BJ (cell line): ENCODE measurements at regions not wholly inside any gene's neighbourhood (a gene's known extent, or its start where the extent isn't known, plus 50 kb on each side); places are given as distances from the start of the nearest gene placed in this dataset.
"Not testable (repeated sequence)": the region's sequence is repeated elsewhere in the genome, so short reads cannot be mapped to it uniquely, and the experiment has no call there.

Experiments
- CTCF ChIA-PET: fragments of 350-600 bp; formaldehyde crosslinking; extraction: SDS; loops from one replicate; lab custom pipeline; 2021; ENCODE audit warnings: antibody characterized with exemption, inconsistent platforms; lab: Yijun Ruan, JAX
- POLR2A ChIA-PET: fragments of 300-600 bp; sonication (Branson Sonifier 250); formaldehyde crosslinking; extraction: SDS; loops from one replicate; lab custom pipeline; 2021; ENCODE audit warnings: antibody characterized with exemption; lab: Charles Lee
- DNase-seq: peaks from one replicate; pipeline ENCODE4 v3.0.0-alpha.2; 2011; ENCODE audit warnings: low read depth
- H3K27me3 ChIP-seq: 2 replicates; pipeline ENCODE4 v1.6.0; 2011; ENCODE audit warnings: low read length; ENCODE audit not compliant: control insufficient read depth, insufficient read depth
- H3K36me3 ChIP-seq: 2 replicates; pipeline ENCODE4 v1.5.1; 2011; ENCODE audit warnings: low read length; ENCODE audit not compliant: control insufficient read depth, insufficient read depth
- H3K4me3 ChIP-seq: 2 replicates; pipeline ENCODE4 v1.5.1; 2011; ENCODE audit warnings: low read depth, mild to moderate bottlenecking, control low read depth, low read length
- CTCF ChIP-seq: IDR thresholded peaks from 2 replicates; pipeline ENCODE4 v1.5.1; 2011; ENCODE audit warnings: low read depth, mild to moderate bottlenecking, control low read depth, inconsistent platforms, low read length, moderate library complexity; ENCODE audit not compliant: insufficient read depth

DNA sequence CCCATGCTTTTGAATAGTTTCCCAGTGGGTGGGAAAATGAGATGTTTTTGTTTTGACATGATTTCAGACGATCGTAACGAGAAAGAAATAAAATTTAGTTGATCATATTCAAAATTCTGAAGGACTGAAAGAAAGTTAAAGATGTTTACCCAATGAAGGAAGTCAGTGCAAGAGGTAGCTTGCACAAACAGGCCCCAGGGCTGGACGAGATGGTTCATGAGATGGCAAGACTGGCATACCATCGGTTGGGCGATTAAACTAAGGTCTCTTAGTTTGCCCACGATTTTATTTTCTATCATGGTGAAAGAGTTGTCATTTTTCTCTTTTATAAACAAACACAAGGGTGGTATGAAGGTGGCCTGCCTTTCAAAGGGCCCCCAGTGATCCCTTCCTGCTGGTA lies 124.5 kb upstream of the TBX5 start:
- CTCF ChIA-PET: no interaction called here
- H3K4me3 ChIP-seq: no peak overlapping the region
- DNase-seq: no peak
- no peak for TF ChIP-seq CTCF
- no peaks in the 10 kb centered on the region for H3K27me3 ChIP-seq
- no peaks in the 10 kb centered on the region for H3K36me3 ChIP-seq
- POLR2A ChIA-PET: no interaction called here

DNA sequence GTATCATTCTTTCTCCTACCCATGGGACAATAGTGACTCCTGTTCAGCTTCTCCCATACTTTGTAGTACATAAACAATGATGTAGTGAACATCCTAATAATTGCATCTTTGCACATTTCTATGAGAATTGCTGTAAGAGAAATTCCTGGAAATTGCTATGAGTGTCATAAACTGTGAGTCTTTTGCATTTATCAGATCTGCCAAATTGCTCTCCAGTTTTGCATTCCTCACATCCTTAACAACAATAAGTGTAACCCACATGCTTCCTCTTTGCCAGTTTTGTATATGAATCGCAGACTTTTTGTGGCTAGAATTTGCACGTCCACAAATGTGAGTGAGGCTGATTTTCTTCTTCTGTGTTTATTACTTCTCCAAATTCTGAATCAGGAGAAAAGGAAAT lies 124.0 kb upstream of the TBX5 start:
- POLR2A ChIA-PET: no interaction called here
- no peaks in the 10 kb centered on the region for H3K36me3 ChIP-seq
- DNase-seq: no peak

GRCh38 chr12:114528766-114529165 lies 122.8 kb upstream of the TBX5 start:
- CTCF ChIA-PET: interaction anchor here (0.7 kb wide), 1 partner anchor 832 kb away, joined by 3 read pairs; no protein-coding TSS in a partner anchor
- POLR2A ChIA-PET: no interaction called here
- 0 out of 2 replicates have a peak, but pooled peaks cover 1% of the 10 kb centered on the region for H3K27me3 ChIP-seq
- H3K4me3 ChIP-seq: no peak overlapping the region
- DNase-seq: no peak
- no peak for TF ChIP-seq CTCF
- H3K36me3 ChIP-seq: no peaks in the 10 kb centered on the region

More for the DNA sequence above, 124.0 kb upstream of the TBX5 start:
- Histone ChIP-seq H3K4me3 (no peak overlapping the region), H3K27me3 (no peaks in the 10 kb centered on the region)
- no peak for TF ChIP-seq CTCF
- CTCF ChIA-PET: interaction anchor here (0.6 kb wide), 1 partner anchor 1469 kb away, joined by 5 read pairs; no protein-coding TSS in a partner anchor

DNA sequence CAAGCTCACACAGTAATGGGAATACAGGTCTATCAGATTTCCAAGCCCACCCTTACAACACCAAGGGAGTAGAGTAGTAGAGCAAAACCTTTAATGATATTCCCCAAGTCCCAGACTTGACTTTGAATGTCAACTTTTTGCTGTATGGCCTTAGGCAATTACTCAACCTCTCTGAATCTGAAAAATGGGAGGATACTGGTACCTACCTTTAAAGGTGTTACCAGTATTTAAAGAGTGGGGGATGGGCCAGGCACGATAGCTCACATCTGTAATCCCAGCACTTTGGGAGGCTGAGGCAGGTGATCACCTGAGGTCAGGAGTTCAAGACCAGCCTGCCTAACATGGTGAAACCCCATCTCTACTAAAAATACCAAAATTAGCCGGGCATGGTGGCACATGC lies 115.2 kb upstream of the TBX5 start:
- H3K4me3 ChIP-seq, H3K36me3 ChIP-seq, DNase-seq, H3K27me3 ChIP-seq, POLR2A ChIA-PET: not testable (repeated sequence)
- CTCF ChIA-PET: interaction anchor here (1.4 kb wide), 1 partner anchor 11 kb away, joined by 3 read pairs; no protein-coding TSS in a partner anchor

DNA sequence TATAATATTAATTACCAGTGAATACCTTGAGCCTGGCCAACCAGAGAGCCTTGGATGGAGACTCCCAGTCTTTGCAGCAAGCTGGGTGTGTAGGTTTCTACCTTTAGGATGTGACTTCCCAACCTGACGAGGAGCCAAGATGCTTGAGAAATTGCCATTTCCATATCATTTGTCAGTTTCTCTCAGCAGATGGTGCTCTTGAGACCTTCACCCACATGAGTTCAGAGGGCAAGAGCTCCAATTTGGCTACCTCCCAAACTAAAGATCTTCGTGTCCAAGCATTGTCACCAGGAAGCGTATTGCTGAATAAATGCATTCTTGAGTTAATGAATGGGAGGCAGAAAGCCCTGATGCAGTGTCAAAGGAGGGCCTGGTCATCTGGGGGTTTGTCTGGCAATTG lies 106.4 kb upstream of the TBX5 start:
- CTCF ChIA-PET: interaction anchor here (1.1 to 3.1 kb wide), 5 partner anchors 41 to 546 kb away, joined by 3 to 18 read pairs (median 3); partner anchors contain the start of gene RBM19
- no peak for TF ChIP-seq CTCF

More for the DNA sequence above, 106.4 kb upstream of the TBX5 start:
- H3K36me3 ChIP-seq: no peaks in the 10 kb centered on the region
- DNase-seq: no peak
- H3K27me3 ChIP-seq: no peaks in the 10 kb centered on the region
- no peak overlapping the region for H3K4me3 ChIP-seq
- POLR2A ChIA-PET: no interaction called here
